ENCODE measurements at regions not wholly inside any gene's neighbourhood (a gene's known extent, or its start where the extent isn't known, plus 50 kb on each side); places are given as distances from the start of the nearest gene placed in this dataset.

- H3K27me3 ChIP-seq: no peaks in the 10 kb centered on the region
- H3K36me3 ChIP-seq (ENCODE audit: low read depth, missing control alignments): no peaks in the 10 kb centered on the region
- no peak overlapping the region for H3K4me3 ChIP-seq
- H3K27ac ChIP-seq: no peak overlapping the region
- H3K4me1 ChIP-seq: no peaks in the 10 kb centered on the region
- 73% methylated on average over 1 of the region's 1 CpG for WGBS, 2 donors
- no peaks in the 10 kb centered on the region for H3K9me3 ChIP-seq
- no peak for DNase-seq
- intact Hi-C loops (cut with DNase I; ENCODE audit: low total_unique reads): no loop called here
- TF ChIP-seq, protein P1, sequence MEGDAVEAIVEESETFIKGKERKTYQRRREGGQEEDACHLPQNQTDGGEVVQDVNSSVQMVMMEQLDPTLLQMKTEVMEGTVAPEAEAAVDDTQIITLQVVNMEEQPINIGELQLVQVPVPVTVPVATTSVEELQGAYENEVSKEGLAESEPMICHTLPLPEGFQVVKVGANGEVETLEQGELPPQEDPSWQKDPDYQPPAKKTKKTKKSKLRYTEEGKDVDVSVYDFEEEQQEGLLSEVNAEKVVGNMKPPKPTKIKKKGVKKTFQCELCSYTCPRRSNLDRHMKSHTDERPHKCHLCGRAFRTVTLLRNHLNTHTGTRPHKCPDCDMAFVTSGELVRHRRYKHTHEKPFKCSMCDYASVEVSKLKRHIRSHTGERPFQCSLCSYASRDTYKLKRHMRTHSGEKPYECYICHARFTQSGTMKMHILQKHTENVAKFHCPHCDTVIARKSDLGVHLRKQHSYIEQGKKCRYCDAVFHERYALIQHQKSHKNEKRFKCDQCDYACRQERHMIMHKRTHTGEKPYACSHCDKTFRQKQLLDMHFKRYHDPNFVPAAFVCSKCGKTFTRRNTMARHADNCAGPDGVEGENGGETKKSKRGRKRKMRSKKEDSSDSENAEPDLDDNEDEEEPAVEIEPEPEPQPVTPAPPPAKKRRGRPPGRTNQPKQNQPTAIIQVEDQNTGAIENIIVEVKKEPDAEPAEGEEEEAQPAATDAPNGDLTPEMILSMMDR (IDR thresholded peaks at IDR 0.05): no peak
- TF ChIP-seq POLR2A (IDR thresholded peaks at IDR 0.05): no peak
These were observed 843.2 kb downstream of the LRRTM4 start for GRCh38 chr2:76679025-76679396.

GRCh38 chr2:76678383-76679024 lies 843.7 kb downstream of the LRRTM4 start:
- intact Hi-C loops (cut with DNase I; ENCODE audit: low total_unique reads): no loop called here
- Histone ChIP-seq H3K9me3 (no peaks in the 10 kb centered on the region), H3K4me1 (no peaks in the 10 kb centered on the region), H3K36me3 (ENCODE audit: low read depth, missing control alignments) (no peaks in the 10 kb centered on the region), H3K27me3 (no peaks in the 10 kb centered on the region), H3K4me3 (no peak overlapping the region), H3K27ac (no peak overlapping the region)
- no peak for TF ChIP-seq POLR2A (IDR thresholded peaks at IDR 0.05)
- TF ChIP-seq, protein P1 (IDR thresholded peaks at IDR 0.05): no peak
- DNase-seq: no peak
- 53 to 54% methylated on average over 3 of the region's 3 CpGs for WGBS, 2 donors

GRCh38 chr2:76675212-76675611 lies 847.0 kb downstream of the LRRTM4 start:
- Histone ChIP-seq H3K4me3 (no peak overlapping the region), H3K9me3 (no peaks in the 10 kb centered on the region), H3K27me3 (no peaks in the 10 kb centered on the region), H3K36me3 (ENCODE audit: low read depth, missing control alignments) (no peaks in the 10 kb centered on the region), H3K4me1 (no peaks in the 10 kb centered on the region), H3K27ac (no peak overlapping the region)
- no peak for DNase-seq
- TF ChIP-seq POLR2A (IDR thresholded peaks at IDR 0.05): no peak
- TF ChIP-seq, protein P1 (IDR thresholded peaks at IDR 0.05): no peak
- intact Hi-C loops (cut with DNase I; ENCODE audit: low total_unique reads): no loop called here

GRCh38 chr2:76672798-76673197 lies 849.4 kb downstream of the LRRTM4 start:
- TF ChIP-seq POLR2A (IDR thresholded peaks at IDR 0.05): no peak
- TF ChIP-seq, protein P1 (IDR thresholded peaks at IDR 0.05): no peak
- H3K9me3 ChIP-seq: no peaks in the 10 kb centered on the region
- WGBS, 2 donors: 97% methylated on average over 2 of the region's 2 CpGs
- no peaks in the 10 kb centered on the region for H3K27me3 ChIP-seq
- DNase-seq: no peak
- intact Hi-C loops (cut with DNase I; ENCODE audit: low total_unique reads): no loop called here
- no peaks in the 10 kb centered on the region for H3K4me1 ChIP-seq
- no peak overlapping the region for H3K4me3 ChIP-seq
- H3K27ac ChIP-seq: no peak overlapping the region
- H3K36me3 ChIP-seq (ENCODE audit: low read depth, missing control alignments): no peaks in the 10 kb centered on the region

- H3K36me3 ChIP-seq (ENCODE audit: low read depth, missing control alignments): no peaks in the 10 kb centered on the region
- no peaks in the 10 kb centered on the region for H3K4me1 ChIP-seq
- H3K27ac ChIP-seq: no peak overlapping the region
- H3K9me3 ChIP-seq: no peaks in the 10 kb centered on the region
- H3K27me3 ChIP-seq: no peaks in the 10 kb centered on the region
- intact Hi-C loops (cut with DNase I; ENCODE audit: low total_unique reads): no loop called here
- TF ChIP-seq POLR2A (IDR thresholded peaks at IDR 0.05): no peak
- TF ChIP-seq, protein P1 (IDR thresholded peaks at IDR 0.05): no peak
- no peak overlapping the region for H3K4me3 ChIP-seq
- WGBS, 2 donors: 77 to 83% methylated on average over 3 of the region's 3 CpGs
- no peak for DNase-seq
These were observed 852.2 kb downstream of the LRRTM4 start for GRCh38 chr2:76669966-76670465.
